ENCODE measurements at regions not wholly inside any gene's neighbourhood (a gene's known extent, or its start where the extent isn't known, plus 50 kb on each side); places are given as distances from the start of the nearest gene placed in this dataset.

- Histone ChIP-seq H3K4me1 (ENCODE audit: control insufficient read depth in 1 of 2, insufficient read depth in 2 of 2, low read length in 2 of 2) (peaks cover 6 to 9% of the 10 kb centered on the region in 2 donors), H3K27me3 (ENCODE audit: low read depth, low read length) (no peaks in the 10 kb centered on the region), H3K9me3 (ENCODE audit: control insufficient read depth in 1 of 2, low read length in 2 of 2) (peaks cover 6 to 9% of the 10 kb centered on the region in 2 donors), H3K27ac (ENCODE audit: low read length) (no peak overlapping the region), H3K4me3 (ENCODE audit: low read depth in 1 of 2, low read length in 2 of 2) (no peak overlapping the region), H3K36me3 (ENCODE audit: control insufficient read depth in 1 of 2, insufficient read depth in 2 of 2, low read length in 2 of 2) (no peaks in the 10 kb centered on the region)
Measured at GRCh38 chr2:62284471-62284870, 88.6 kb downstream of the B3GNT2 start.

GRCh38 chr2:62283147-62283546, 87.2 kb downstream of the B3GNT2 start:
- Histone ChIP-seq H3K4me1 (ENCODE audit: control insufficient read depth in 1 of 2, insufficient read depth in 2 of 2, low read length in 2 of 2) (peaks cover 2 to 6% of the 10 kb centered on the region in 2 donors), H3K9me3 (ENCODE audit: control insufficient read depth in 1 of 2, low read length in 2 of 2) (peaks cover 6 to 15% of the 10 kb centered on the region in 2 donors), H3K27ac (ENCODE audit: low read length) (no peak overlapping the region), H3K36me3 (ENCODE audit: control insufficient read depth in 1 of 2, insufficient read depth in 2 of 2, low read length in 2 of 2) (no peaks in the 10 kb centered on the region), H3K4me3 (ENCODE audit: low read depth in 1 of 2, low read length in 2 of 2) (no peak overlapping the region), H3K27me3 (ENCODE audit: low read depth, low read length) (no peaks in the 10 kb centered on the region)

- Histone ChIP-seq H3K27ac (ENCODE audit: low read length) (no peak overlapping the region), H3K4me3 (ENCODE audit: low read depth in 1 of 2, low read length in 2 of 2) (no peak overlapping the region), H3K36me3 (ENCODE audit: control insufficient read depth in 1 of 2, insufficient read depth in 2 of 2, low read length in 2 of 2) (no peaks in the 10 kb centered on the region), H3K27me3 (ENCODE audit: low read depth, low read length) (no peaks in the 10 kb centered on the region), H3K4me1 (ENCODE audit: control insufficient read depth in 1 of 2, insufficient read depth in 2 of 2, low read length in 2 of 2) (no peaks in the 10 kb centered on the region), H3K9me3 (ENCODE audit: control insufficient read depth in 1 of 2, low read length in 2 of 2) (peaks cover 6 to 24% of the 10 kb centered on the region in 2 donors)
Measured at GRCh38 chr2:62281663-62282062, 85.7 kb downstream of the B3GNT2 start.

GRCh38 chr2:62277688-62278087, 81.8 kb downstream of the B3GNT2 start:
- no peaks in the 10 kb centered on the region for H3K27me3 ChIP-seq (ENCODE audit: low read depth, low read length)
- H3K27ac ChIP-seq (ENCODE audit: low read length), result no peak overlapping the region
- H3K36me3 ChIP-seq (ENCODE audit: control insufficient read depth in 1 of 2, insufficient read depth in 2 of 2, low read length in 2 of 2), result no peaks in the 10 kb centered on the region
- H3K9me3 ChIP-seq (ENCODE audit: control insufficient read depth in 1 of 2, low read length in 2 of 2), result peaks cover 0 to 16% of the 10 kb centered on the region in 2 donors
- H3K4me1 ChIP-seq (ENCODE audit: control insufficient read depth in 1 of 2, insufficient read depth in 2 of 2, low read length in 2 of 2), result no peaks in the 10 kb centered on the region
- no peak overlapping the region for H3K4me3 ChIP-seq (ENCODE audit: low read depth in 1 of 2, low read length in 2 of 2)
